Fibroblast of skin of left biceps (primary cell): ENCODE measurements at regions not wholly inside any gene's neighbourhood (a gene's known extent, or its start where the extent isn't known, plus 50 kb on each side); places are given as distances from the start of the nearest gene placed in this dataset.
A peak's percentile ranks its signal among the peaks of the same experiment; 100 is the strongest.
"Not testable (repeated sequence)": the region's sequence is repeated elsewhere in the genome, so short reads cannot be mapped to it uniquely, and the experiment has no call there.

Experiments used
- DNase-seq, 2 experiments: peaks; one replicate each; pipeline ENCODE4 v3.0.0-alpha.2; 2013; ENCODE audit warnings: low read depth in 2 of 2

DNA sequence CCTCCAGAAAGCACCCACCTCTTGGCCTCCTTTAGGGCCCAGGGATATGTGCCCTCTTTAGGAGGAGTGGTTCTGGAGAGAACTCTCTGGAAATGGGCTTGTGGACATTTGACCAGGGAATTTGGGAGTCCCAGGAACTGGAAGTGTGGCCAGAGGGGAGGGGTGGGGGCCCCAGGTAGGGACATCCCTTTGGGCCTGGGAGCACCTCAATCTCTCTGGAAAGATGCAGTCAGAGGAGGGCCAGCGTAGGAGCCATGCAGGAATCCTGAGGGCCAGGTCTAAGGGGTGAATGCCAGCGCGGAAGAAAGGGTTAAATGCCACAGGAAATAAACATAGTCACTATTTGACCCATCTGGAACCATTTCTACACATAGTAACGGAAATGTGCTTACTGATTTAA lies 50.3 kb upstream of the ITGA11 start:
- no peak for DNase-seq

DNA sequence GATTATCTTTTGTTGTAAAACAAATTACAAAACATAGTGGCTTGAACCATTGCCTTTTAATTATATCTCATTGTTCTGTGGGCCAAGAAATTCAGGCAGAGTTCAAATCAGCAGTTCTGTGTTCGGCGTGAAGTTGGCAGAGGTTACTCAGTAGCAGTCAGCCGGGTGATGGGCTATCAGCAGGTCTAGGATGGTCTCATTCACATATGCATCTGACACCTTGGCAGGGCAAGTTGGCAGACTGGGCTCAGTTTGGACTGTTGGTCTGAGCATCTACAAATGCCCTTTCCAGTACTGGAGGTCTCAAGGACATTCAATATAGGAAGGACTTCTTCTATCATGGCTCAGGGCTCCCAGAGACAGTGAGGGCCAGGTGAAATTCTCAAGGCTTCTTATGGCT lies 51.2 kb upstream of the ITGA11 start:
- no peak for DNase-seq

DNA sequence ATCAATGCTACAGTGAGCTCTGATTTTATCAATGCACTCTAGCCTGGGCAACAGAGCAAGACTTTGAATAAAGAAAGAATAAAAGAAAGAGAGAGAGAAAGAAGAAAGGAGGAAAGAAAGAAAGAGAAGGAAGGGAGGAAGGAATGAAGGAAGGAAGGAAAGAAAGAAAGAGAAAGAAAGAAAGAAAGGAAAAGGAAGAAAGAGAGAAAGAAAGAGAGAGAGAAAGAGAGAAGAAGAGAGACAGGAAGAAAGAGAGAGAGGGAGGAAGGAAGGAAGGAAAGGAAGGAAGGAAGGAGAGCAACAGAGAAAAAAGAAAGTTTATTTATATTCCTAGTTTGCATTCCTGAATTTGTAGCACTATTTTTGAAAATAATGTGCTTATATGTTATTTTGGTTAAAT lies 52.3 kb upstream of the ITGA11 start:
- DNase-seq, result no peak

DNA sequence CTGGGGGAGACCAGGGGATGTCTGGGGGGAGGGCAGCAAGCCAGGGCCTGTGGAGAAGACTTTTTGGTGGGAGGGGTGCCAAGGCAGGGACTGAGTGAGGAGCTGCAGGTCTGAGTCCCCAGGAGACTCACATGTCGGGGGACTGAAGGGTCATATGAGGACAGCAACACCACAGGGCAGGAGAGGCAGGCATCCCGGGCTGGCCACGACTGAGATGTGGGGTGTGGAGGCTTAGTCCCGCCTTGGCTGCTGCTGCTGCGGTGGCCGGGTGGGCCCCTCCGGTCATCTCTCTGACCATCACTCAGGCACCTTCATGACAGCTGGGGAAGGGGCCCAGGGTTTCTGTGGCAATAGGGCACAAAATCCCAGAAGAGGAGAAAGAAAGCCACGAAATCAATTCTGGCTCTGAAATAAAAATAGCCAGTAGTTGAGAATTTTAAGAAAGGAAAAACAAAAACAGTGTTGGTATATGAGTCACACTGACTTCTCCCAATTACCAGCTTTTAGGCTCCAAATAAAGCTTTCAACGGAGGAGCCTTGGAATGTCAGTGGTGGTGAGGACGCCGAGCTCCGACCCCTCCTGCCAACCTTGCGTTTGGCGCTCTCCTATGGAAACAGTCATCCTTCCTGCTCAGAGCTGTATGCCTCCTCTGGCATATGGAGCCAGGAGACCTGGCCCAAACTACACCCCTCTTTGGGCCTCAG lies 52.9 kb upstream of the ITGA11 start:
- DNase-seq, result peak in 1 of 2 experiments; percentile 64

DNA sequence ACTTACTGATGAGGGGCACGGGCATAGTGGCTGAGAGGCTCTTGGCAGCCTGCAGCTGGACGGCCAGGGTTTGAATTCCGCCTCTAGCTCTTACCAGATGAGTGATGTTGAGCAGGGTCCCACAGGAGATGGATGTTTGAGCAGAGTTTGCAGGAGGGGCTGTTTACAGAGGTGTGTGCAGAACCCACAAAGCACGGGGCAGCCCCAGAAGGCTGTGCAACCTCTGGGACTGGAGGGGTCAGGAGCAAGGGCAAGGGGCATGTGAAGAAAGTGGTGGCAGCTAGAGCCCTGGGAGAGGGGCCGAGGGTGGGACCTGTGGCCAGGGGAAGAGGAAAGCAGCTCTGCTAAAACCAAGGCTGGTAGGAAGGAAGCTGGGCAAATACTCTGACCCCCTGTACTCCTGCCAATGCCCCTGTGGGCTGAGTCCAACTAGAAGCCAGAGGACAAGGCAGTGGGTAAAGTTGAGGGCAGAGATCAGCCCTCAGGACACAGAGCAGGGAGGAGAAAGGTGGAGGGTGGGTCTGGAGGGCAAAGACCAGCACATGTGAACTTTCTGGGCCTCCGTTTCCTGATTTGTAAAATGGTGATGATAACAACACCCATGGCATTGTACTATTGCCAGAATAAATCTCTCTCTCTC lies 53.9 kb upstream of the ITGA11 start:
- no peak for DNase-seq

DNA sequence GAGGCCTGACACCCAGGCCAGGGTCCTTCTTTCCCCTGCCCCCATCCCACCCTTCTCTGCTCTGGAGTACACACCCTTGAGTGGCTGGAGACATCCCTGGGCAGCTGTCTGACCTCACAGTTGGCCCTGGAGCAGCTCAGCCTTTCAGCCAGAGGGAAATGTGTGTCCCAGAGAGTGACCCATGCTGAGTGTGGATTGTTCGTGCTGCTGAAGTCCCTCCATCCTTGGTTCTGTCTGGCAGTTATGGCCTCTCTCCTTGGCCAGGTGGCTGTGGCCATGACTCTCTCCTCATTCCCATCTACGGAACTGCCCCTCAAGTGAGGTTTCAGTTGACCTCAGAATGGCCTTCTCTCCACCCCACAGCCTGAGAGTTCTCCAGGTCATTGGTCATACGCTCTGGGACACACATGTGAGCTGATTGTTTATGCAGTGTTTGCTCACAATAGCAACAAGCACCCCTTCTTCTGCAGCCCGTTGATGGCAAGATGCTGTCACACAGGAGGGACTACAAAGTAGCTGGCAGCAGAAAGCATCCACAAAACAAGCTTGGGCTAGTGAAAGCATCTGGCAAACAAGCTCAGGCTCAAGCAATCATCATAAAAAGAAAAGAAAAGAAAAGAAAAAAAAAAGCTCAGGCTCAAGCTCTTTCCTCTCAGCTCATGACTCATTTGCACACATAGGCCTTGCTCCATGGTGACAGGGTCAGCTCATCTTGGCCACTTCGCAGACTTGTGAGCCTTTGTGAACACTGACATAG lies 55.3 kb upstream of the ITGA11 start:
- no peak for DNase-seq

DNA sequence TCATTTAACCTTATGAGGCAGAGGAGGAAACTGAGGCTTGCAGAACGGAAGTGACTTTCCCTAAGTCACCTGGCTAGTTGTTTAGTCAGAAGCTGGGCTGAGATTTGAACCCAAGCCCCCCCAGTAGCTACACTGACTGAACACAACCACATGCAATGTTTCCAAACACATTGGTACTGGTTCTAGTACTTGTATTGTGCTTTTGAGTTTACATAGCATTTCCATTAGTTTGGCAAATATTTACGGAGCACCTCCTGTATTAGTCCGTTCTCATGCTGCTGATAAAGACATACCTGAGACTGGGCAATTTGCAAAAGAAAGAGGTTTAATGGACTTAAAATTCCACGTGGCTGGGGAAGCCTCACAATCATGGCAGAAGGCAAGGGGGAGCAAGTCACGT lies 56.3 kb upstream of the ITGA11 start:
- no peak for DNase-seq

DNA sequence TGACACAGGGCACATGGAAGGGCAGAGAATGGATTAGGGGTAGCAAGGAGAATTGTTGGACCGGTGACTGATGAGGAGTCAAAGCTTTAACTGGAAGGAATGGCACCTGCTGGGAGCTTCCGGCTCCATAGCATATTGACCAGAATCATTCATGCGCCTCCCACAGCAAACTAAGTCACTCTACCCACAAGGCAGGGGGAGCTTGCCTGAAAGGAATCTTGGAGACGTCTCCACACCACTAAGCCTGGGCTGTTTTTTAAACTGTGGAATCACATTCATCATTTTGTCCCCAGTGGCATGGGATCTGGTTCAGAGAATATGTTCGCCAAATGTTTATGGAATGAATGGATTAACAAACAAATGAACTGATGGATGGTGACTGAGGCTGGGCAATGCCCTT lies 57.0 kb upstream of the ITGA11 start:
- DNase-seq, result no peak

DNA sequence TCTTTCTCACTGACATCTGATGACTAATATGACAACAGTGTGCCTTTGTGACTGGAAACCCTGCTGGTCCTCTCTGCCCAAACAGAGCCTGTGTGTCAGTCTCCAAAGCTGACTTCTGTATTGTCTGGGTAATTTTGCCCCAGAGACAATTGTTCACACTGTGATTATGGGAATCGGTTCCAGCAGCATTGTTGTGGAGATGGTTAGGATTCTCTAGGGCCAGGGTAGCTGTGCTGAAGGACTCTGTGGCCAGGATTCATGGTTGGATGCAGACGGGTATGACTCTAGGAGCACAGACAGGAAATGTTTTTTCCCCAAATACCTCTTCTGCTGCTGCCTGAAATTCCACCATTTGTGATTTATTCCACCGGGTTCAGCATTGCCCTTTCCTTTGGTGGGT lies 57.5 kb upstream of the ITGA11 start:
- DNase-seq, result no peak

DNA sequence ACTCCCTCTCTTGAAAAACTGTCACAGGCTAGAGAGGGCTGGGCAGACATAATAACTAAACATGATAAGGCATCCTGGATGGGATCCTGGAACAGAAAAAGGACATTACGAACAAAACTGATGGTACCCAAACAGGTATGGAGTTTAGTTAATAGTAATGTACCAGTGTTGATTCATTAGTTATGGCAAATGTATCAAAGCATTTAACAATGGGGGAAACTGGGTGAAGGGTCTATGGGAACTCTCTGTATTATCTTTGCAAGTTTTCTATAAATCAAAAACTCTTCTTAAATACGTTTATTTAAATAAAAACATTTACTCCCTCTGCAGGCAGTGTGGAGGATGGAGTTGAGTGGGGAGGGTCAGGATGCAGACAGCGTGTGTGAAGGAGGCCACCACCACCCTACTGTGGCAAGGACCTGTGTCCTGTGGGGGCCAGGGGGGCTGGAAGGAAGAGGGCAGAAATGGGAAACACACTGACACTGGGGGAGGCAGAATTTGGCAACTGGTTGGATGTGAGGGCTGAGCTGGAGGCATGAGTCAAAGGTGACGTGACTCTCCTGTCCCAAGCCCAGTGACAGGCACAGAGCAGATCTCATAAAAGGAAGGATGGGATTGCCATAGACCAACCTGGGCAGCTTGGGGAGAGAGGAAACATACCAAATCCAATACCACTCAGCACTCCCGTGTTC lies 59.6 kb upstream of the ITGA11 start:
- no peak for DNase-seq

DNA sequence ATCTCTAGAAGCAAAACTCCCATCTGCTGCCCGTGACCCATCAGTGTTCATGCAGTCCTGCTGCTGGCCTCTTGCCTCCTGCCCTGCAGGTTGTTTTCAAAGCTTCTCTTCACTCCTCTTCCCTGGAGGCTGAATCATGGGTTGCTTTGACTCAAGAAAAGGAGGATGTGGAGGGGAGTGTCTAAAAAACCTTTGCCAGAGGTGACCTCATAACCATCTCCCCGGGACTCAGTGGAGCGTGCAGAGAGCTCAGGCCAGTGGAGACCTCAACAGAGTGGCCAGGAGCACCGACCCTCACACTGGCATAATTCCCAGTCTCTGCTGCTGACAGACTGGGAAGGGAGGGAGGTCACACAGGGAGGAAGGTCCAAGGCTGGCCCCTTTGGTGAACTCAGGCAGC lies 60.9 kb upstream of the ITGA11 start:
- no peak for DNase-seq

DNA sequence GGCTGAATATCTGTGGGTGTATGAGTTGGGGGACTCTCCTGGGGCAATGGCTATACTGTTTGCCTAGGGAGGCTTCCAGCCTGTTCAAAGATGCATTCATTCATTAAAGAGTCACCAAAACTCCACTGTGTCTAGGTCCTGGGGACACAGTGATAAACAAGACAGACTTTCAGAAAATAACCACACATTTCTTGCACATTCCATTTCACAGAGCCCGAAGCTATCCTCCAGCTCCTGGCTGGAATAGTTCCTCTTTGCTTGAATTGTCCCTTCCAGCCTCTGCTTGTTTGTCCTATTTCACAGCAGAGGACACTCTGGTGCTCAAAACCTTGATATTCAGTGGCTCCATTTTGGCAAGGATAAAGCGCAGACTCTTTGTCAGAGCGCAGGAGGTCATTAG lies 61.7 kb upstream of the ITGA11 start:
- no peak for DNase-seq

DNA sequence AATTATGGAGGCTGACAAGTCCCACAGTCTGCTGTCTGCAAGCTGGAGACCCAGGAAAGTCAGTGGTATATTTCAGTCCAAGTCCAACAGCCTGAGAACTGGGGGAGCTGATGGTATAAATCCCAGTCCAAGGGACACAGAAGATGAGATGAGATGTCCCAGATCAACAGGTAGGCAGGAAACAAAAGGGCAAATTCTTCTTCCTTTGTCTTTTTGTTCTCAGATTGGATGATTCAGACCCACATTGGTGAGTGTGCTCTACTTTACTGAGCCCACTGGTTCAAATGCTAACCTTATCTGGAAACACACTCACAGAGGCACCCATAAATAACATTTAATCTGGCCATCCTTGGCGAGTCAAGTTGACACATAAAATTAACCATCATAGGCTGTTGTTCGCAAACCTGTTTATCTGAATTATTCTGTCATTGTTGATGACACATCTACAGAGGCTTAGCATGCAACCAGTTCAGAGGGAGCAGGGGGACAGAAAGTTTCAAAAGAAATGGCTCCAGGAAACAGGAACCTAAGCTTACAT lies 62.7 kb upstream of the ITGA11 start:
- no peak for DNase-seq

DNA sequence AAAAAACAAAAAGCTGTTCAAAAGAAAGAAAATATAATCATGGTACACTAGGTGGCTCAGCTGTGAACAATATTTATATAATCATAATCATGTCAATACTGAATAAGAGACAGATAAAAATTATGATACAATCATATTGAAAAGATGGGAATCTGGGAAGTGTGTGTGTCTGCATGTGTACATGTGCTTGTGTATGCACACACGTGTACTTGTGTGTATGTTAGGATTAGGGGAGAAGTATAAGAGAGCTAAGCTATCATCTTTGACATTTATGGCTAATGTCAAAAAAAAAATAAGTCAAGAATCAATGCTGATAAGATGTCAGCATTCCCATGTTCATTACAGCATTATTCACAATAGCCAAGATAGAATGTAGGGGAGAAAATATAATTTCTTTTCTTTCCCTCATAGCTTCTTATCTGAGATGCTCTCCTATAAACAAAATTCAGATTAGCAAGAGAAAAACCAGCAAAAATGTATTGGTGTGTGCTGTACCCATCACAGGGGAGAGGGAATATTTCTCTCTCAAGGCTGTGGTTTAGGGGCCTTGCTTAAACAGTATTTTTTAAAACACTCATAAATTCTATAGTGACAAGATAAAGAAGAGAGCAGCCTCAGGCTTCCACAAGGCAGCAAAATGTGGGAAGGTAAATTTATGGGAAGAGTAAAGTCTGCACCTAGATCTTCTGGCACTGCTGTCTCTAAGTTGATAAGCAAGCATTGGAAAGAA lies 63.4 kb upstream of the ITGA11 start:
- DNase-seq, result no peak

DNA sequence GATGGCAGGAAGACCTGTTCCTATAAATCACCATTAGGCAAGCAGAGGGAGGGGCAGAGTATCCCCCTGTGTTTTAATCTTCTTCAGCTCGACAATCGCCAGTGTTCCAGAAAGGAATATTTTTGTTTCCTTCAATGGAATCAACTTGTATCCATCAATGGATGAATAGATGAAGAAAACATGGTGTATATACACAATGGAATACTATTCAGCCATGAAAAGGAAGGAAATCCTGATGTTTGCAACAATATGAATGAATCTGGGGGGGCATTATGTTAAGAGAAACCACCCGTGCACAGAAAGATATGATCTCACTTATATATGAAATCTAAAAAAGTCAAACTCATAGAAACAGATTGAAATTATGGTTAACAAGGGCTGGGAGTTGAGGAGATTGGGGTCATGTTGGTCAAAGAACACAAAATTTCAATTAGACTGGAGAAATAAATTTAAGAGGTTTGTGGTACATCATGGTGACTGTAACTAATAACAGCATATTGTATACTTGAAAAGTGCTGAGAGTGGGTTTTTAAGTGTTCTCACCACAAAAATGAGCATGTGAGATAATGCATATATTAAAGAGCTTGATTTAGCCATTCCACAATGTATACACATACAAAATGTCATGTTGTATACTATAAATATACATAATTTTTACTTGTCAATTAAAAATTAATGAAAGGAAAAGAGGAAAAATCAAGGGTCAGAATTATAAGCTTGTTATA lies 64.2 kb upstream of the ITGA11 start:
- DNase-seq, result no peak

DNA sequence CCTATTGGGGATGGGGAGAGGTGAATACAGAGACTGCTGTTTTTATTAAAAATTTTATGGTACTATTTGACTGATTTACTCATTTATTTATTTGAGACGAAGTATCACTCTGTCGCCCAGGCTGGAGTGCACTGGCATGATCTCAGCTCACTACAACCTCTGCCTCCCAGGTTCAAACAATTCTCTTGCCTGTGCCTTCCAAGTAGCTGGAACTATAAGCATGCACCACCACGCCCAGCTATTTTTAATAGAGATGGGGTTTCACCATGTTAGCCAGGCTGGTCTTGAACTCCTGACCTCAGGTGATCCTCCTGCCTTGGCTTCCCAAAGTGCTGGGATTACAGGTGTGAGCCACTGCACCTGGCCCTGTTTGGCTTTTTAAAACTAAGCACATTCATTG lies 64.8 kb upstream of the ITGA11 start:
- DNase-seq, result not testable (repeated sequence)

DNA sequence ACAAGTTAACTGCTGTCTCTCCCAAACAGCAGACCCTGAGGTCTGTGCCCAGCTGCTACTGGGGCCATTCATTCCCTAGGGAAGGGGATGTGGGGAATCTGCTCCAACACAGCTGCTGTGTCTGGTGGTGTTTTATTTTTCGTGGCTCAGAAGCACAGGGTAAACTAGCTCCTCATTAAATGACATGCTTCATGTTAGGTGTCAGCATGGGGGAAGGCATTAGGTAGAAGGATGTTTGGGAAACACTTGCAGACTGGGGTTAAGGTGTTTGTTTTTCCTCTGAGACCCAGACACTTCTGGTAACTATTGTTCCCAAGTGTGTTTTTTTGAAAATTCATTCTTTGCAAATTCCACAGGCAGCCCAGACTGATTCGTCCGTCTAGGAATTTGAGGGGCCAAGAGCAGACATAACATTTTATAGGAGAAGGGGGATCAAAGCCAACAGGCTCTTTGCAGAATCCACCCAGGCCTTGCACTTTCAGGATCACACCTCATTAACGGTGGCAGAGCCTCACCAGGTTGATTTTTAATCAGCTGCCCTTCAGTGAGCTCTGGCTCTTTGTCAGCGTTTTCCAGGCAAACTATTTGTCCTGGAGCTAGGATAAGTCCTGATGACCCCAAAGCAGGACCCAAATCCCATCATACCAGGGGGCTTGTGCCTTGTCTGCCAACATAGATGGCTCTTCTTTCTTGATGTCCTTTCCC lies 65.4 kb upstream of the ITGA11 start:
- DNase-seq, result no peak

DNA sequence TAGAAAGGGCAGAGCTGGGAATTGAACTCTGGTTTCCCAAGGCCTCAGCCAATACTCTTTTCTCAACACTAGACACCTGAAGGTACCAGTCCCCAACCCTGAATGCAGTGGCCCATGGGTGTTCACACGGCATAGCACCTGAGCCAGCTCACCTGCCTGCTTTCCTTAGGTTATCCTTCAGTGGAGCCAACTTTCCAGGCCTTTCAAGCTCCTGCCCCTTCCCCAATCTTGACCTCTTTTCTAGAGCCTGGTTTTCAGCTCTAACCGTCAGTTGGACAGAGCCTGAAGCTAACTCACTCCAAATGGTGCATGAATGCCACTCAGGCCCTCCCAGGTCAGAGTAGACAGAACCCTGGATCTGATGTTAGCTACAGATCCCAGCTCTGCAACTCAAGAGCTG lies 66.1 kb upstream of the ITGA11 start:
- no peak for DNase-seq

DNA sequence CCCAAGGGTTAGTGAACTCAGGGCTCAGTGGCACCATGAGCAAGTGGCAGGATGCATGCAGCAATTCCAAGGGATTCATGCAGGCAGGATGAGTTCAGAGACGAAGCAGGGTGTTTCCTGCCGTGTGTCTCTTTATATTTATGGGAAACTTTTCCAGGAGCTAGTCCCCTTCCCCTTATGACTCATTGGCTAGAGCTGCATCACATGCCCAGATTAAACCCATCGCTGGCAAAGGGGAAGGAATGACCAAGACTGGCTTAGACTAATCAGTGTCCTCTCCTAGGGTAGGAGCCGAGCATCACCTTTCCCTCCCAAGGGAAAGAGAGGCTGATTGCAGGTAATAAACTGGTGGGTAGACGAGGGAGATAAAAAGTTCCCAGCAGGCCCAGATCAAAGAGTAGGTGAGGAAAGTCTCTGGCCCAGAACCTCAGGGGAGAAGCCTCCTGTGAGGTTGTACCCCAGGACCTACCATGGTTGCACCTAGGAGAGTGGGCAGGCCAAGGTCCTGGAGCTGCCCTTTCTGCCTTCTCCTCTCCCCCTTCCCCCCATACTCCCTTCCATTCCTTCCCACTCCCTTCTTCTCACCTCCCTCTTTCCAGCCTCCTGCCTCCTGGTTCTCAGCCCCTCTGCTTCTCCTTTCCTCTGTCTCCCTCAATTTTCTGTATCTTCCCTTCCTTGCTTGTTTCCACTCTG lies 67.8 kb upstream of the ITGA11 start:
- DNase-seq, result no peak
